Transverse colon (tissue), 4 donors: ENCODE measurements at regions not wholly inside any gene's neighbourhood (a gene's known extent, or its start where the extent isn't known, plus 50 kb on each side); places are given as distances from the start of the nearest gene placed in this dataset.

ENCODE experiments used
- DNase-seq: peaks from one replicate; pipeline ENCODE4 v3.0.0-alpha.2; 2019
- H3K27ac ChIP-seq, 4 donors: fragments of 200-600 bp; sonication (generic); 2 replicates each; pipeline ENCODE4 v1.5.1; 2016 to 2018; ENCODE audit warnings: inconsistent platforms in 4 of 4
- H3K27me3 ChIP-seq: fragments of 200-600 bp; sonication (generic); 2 replicates; pipeline ENCODE4 v1.5.1; 2017; ENCODE audit warnings: inconsistent platforms
- H3K36me3 ChIP-seq, 4 donors: fragments of 200-600 bp; sonication (generic); 2 replicates each; pipeline ENCODE4 v1.5.1; 2017 to 2019; ENCODE audit warnings: inconsistent platforms in 4 of 4
- H3K4me1 ChIP-seq, 4 donors: fragments of 200-600 bp; sonication (generic); 2 replicates each; pipeline ENCODE4 v1.5.1; 2017 to 2020; ENCODE audit warnings: inconsistent platforms in 4 of 4
- H3K4me3 ChIP-seq, 4 donors: fragments of 200-600 bp; sonication (generic); 1 replicate in 1 of 4; 2 replicates in 3 of 4; pipeline versions ENCODE4 v1.5.1 to v1.6.1; 2017 to 2019; ENCODE audit warnings: inconsistent platforms in 4 of 4
- H3K9me3 ChIP-seq, 2 donors: fragments of 200-600 bp; sonication (generic); 2 replicates each; pipeline ENCODE4 v1.5.1; 2017 to 2019; ENCODE audit warnings: inconsistent platforms in 2 of 2
- EP300 ChIP-seq: sonication (generic); formaldehyde crosslinking; IDR thresholded peaks from one replicate; pipeline ENCODE4 v1.6.1; 2017; ENCODE audit warnings: antibody characterized with exemption, low read depth
- POLR2A ChIP-seq: fragments of 450-650 bp; IDR thresholded peaks from one replicate; pipeline ENCODE4 v1.6.1; 2016; ENCODE audit warnings: antibody characterized with exemption, mild to moderate bottlenecking, moderate library complexity
- POLR2AphosphoS5 ChIP-seq, 3 donors: sonication (generic); formaldehyde crosslinking; IDR thresholded peaks; one replicate each; pipeline ENCODE4 v1.6.1; 2016; ENCODE audit warnings: antibody characterized with exemption in 3 of 3
- WGBS, 2 donors: methylation state at CpG; one replicate each; pipeline ENCODE4 v1.1.5; 2018; ENCODE audit warnings: low coverage in 1 of 2; 5-methylcytosine and 5-hydroxymethylcytosine counted together
- in situ Hi-C, 4 donors: fragments of 200-750 bp; cut with MboI; loops; one replicate each; pipeline versions ENCODE4 v1.15.0 to v1.15.1; 2017; ENCODE audit warnings: low sequenced_read_pairs in 3 of 4, low pct_ligation_motif_present in 1 of 4, low pct_unique_long_range_greater_than_20kb in 1 of 4
- intact Hi-C: fragments of 100-400 bp; cut with DNase I; formaldehyde crosslinking; loops from one replicate; pipeline ENCODE4 v1.15.1; 2023; ENCODE audit warnings: low total_unique reads
- TF ChIP-seq, protein P1 (sequence below), 5 experiments: fragments of 200-600 bp in 3 of 5; fragments of 450-650 bp in 2 of 5; sonication (generic) in 3 of 5; IDR thresholded peaks; 1 replicate in 2 of 5; 2 replicates in 3 of 5; pipeline ENCODE4 v1.5.1; 2016 to 2017; ENCODE audit warnings: antibody characterized with exemption in 5 of 5, inconsistent platforms in 3 of 5, mild to moderate bottlenecking in 2 of 5, moderate library complexity in 1 of 5

DNA sequence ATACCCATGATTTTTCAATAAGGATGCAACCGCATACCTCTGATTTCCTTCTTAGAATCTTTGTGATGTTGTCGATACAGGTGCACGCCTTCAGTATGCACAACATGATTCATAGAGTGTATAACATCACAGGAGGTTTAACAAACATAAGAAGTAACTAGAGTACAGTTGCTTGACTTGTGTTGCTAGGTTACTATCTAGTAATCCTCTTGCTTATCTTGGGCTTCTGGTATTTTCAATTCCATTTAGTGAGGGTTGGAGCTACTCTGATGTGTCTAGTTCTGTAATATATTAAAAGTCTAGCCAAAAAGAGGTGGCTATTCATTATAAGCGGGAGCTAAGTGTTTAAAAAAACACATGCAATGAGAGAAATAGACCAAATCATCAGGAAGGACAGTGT is 85.5 kb upstream of the TENT5A start:
- in situ Hi-C loops (no loop called here), intact Hi-C loops (no loop called here)
- Histone ChIP-seq H3K27ac (peak overlapping the region in 2 of 4 donors; percentile 50 to 58), H3K4me3 (no peak overlapping the region), H3K9me3 (no peaks in the 10 kb centered on the region), H3K27me3 (no peaks in the 10 kb centered on the region), H3K36me3 (no peaks in the 10 kb centered on the region), H3K4me1 (peaks cover 0 to 34% (median 11%) of the 10 kb centered on the region in 4 donors)
- TF ChIP-seq POLR2AphosphoS5 (IDR thresholded peaks at IDR 0.05) (peak in 1 of 3 donors; percentile 13), POLR2A (no peak)
- TF ChIP-seq, protein P1, sequence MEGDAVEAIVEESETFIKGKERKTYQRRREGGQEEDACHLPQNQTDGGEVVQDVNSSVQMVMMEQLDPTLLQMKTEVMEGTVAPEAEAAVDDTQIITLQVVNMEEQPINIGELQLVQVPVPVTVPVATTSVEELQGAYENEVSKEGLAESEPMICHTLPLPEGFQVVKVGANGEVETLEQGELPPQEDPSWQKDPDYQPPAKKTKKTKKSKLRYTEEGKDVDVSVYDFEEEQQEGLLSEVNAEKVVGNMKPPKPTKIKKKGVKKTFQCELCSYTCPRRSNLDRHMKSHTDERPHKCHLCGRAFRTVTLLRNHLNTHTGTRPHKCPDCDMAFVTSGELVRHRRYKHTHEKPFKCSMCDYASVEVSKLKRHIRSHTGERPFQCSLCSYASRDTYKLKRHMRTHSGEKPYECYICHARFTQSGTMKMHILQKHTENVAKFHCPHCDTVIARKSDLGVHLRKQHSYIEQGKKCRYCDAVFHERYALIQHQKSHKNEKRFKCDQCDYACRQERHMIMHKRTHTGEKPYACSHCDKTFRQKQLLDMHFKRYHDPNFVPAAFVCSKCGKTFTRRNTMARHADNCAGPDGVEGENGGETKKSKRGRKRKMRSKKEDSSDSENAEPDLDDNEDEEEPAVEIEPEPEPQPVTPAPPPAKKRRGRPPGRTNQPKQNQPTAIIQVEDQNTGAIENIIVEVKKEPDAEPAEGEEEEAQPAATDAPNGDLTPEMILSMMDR (IDR thresholded peaks at IDR 0.05), result no peak
- WGBS, 2 donors, result 41 to 53% methylated on average over 4 of the region's 4 CpGs
- no peak for DNase-seq

DNA sequence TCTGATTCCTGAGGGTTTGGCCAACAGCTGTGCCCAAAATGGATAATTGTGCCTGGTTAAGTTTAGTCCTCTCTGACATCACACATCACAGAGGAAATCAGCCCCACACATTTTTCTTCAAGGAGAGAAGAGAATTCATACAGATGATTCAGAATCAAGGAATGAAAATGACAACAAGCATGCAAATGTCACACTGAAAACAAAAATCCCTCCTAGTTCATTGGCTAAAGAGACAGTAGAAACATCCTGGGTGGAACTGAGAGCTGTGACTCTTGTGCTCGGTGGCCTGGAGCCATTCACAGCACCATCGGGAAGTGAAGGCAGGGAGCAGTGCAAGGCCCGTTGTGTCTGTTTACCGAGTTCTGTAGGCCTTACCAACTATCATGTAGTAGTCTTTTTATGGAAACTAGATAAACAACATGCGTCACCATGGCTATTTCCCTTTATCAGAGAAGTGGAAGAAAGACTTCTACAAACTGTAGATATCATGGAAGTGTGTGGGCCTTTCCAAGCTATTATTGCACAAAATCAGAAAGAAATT is 81.7 kb upstream of the TENT5A start:
- WGBS, 2 donors, result 19 to 48% methylated on average over 4 to 5 of the region's 5 CpGs
- H3K27ac ChIP-seq, result peak overlapping the region in 2 of 4 donors; percentile 43 to 60
- H3K9me3 ChIP-seq, result no peaks in the 10 kb centered on the region
- no peak overlapping the region for H3K4me3 ChIP-seq
- in situ Hi-C loops (no loop called here), intact Hi-C loops (no loop called here)
- no peaks in the 10 kb centered on the region for H3K36me3 ChIP-seq
- peak; percentile 35 for DNase-seq
- H3K27me3 ChIP-seq, result no peaks in the 10 kb centered on the region
- TF ChIP-seq, protein P1 (IDR thresholded peaks at IDR 0.05), result no peak
- no peak for TF ChIP-seq POLR2A
- no peak for TF ChIP-seq EP300
- no peak for TF ChIP-seq POLR2AphosphoS5 (IDR thresholded peaks at IDR 0.05)
- peaks cover 0 to 54% (median 17%) of the 10 kb centered on the region in 4 donors for H3K4me1 ChIP-seq

DNA sequence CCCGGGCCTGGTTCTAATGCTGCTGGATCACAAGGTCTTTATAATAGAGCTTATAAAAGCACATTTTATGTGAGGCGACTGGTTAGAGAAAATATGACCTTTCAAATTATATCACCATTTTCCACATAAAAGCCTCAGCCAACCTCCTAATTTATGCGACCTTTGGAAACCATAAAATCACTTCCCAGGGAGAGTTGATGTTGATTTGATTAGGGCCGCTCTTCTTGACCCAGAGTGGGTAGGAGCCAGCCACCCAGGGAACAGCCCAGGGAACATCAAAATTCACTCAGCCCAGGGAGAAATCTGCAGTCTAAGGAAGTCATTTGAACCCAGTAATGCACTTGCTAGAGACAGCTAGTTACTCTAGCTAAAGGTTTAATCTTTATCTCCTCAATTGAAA is 79.8 kb upstream of the TENT5A start:
- Histone ChIP-seq H3K4me1 (peaks cover 0 to 39% (median 14%) of the 10 kb centered on the region in 4 donors), H3K4me3 (no peak overlapping the region), H3K9me3 (no peaks in the 10 kb centered on the region), H3K27me3 (no peaks in the 10 kb centered on the region), H3K36me3 (no peaks in the 10 kb centered on the region), H3K27ac (peak overlapping the region in 3 of 4 donors; percentile 27 to 41 (median 31))
- TF ChIP-seq, protein P1 (IDR thresholded peaks at IDR 0.05), result no peak
- no peak for TF ChIP-seq POLR2AphosphoS5 (IDR thresholded peaks at IDR 0.05)
- intact Hi-C loops (no loop called here), in situ Hi-C loops (no loop called here)
- DNase-seq, result no peak
- WGBS, 2 donors, result 45 to 51% methylated on average over 4 of the region's 4 CpGs

DNA sequence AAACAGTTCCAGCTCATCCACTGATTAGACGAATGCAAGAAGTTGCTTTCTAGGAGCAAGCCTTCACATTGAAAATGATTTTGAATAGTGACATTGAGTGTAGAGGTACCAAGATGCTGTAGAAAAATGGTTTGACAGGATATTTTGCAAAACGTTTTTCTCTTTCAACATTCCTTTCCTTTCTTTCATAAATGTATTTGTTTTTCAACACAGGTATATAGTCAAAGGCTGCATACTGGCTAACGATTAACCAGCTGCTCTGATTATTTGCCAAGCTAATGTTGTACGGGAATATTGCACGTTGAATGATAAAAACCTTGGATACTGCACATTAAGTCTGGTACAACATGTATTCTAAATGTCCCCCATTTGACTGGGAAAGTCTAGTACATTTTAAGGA is 78.8 kb upstream of the TENT5A start:
- in situ Hi-C loops, result no loop called here
- no peaks in the 10 kb centered on the region for H3K27me3 ChIP-seq
- no peak for DNase-seq
- peak overlapping the region in 2 of 4 donors; percentile 31 to 38 for H3K27ac ChIP-seq
- 46 to 47% methylated on average over 5 of the region's 5 CpGs for WGBS, 2 donors
- no peak overlapping the region for H3K4me3 ChIP-seq
- H3K36me3 ChIP-seq, result no peaks in the 10 kb centered on the region
- intact Hi-C loops, result no loop called here
- H3K4me1 ChIP-seq, result peaks cover 0 to 36% (median 14%) of the 10 kb centered on the region in 4 donors
- TF ChIP-seq POLR2A, result no peak
- TF ChIP-seq EP300, result no peak
- TF ChIP-seq, protein P1 (IDR thresholded peaks at IDR 0.05), result no peak
- no peak for TF ChIP-seq POLR2AphosphoS5 (IDR thresholded peaks at IDR 0.05)
- peaks cover 0 to 3% of the 10 kb centered on the region in 2 donors for H3K9me3 ChIP-seq
